ENCODE measurements at regions not wholly inside any gene's neighbourhood (a gene's known extent, or its start where the extent isn't known, plus 50 kb on each side); places are given as distances from the start of the nearest gene placed in this dataset.

- TF ChIP-seq, protein P1, sequence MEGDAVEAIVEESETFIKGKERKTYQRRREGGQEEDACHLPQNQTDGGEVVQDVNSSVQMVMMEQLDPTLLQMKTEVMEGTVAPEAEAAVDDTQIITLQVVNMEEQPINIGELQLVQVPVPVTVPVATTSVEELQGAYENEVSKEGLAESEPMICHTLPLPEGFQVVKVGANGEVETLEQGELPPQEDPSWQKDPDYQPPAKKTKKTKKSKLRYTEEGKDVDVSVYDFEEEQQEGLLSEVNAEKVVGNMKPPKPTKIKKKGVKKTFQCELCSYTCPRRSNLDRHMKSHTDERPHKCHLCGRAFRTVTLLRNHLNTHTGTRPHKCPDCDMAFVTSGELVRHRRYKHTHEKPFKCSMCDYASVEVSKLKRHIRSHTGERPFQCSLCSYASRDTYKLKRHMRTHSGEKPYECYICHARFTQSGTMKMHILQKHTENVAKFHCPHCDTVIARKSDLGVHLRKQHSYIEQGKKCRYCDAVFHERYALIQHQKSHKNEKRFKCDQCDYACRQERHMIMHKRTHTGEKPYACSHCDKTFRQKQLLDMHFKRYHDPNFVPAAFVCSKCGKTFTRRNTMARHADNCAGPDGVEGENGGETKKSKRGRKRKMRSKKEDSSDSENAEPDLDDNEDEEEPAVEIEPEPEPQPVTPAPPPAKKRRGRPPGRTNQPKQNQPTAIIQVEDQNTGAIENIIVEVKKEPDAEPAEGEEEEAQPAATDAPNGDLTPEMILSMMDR (IDR thresholded peaks at IDR 0.05; ENCODE audit: low read depth, low read length, poor library complexity, severe bottlenecking) = no peak
- no peak for TF ChIP-seq EZH2phosphoT487 (IDR thresholded peaks at IDR 0.05; ENCODE audit: borderline replicate concordance, low read length)
Observed at GRCh38 chr2:9757501-9758264, 85.6 kb upstream of the TAF1B start.

Data from DOHH2 (cell line).